PC-9 (cell line): ENCODE measurements at regions not wholly inside any gene's neighbourhood (a gene's known extent, or its start where the extent isn't known, plus 50 kb on each side); places are given as distances from the start of the nearest gene placed in this dataset.

ENCODE experiments used
- BruUV-seq: library from RNA; stranded (reverse); fragments of 400-500 nt; replicated peaks from 2 replicates; lab custom pipeline; 2021; lab: Mats Ljungman, UMichigan
- CTCF ChIA-PET: fragments of 300-600 bp; sonication (Branson Sonifier 250); formaldehyde crosslinking; loops from one replicate; lab custom pipeline; 2022; ENCODE audit warnings: antibody characterized with exemption; lab: Charles Lee
- POLR2A ChIA-PET: fragments of 300-600 bp; sonication (Branson Sonifier 250); formaldehyde crosslinking; loops from one replicate; lab custom pipeline; 2022; ENCODE audit warnings: antibody characterized with exemption; ENCODE audit not compliant: unreplicated experiment; lab: Charles Lee
- DNase-seq, 2 experiments: peaks; one replicate each; pipeline versions ENCODE4 v3.0.0 to v3.0.0-alpha.2; 2015 to 2022; ENCODE audit warnings: mixed read lengths in 1 of 2
- H2AFZ ChIP-seq: fragments of 200-600 bp; sonication (generic); 2 replicates; pipeline ENCODE4 v1.8.1; 2017; ENCODE audit warnings: antibody characterized with exemption
- H3F3A ChIP-seq: fragments of 200-600 bp; sonication (generic); 2 replicates; pipeline ENCODE4 v1.8.1; 2017; ENCODE audit warnings: antibody characterized with exemption, mild to moderate bottlenecking, low read depth; ENCODE audit not compliant: insufficient read depth
- H3K27ac ChIP-seq: fragments of 200-600 bp; sonication (generic); 2 replicates; pipeline ENCODE4 v1.6.1; 2016; ENCODE audit warnings: mixed run types
- H3K27me3 ChIP-seq: fragments of 200-600 bp; sonication (generic); 2 replicates; pipeline ENCODE4 v1.6.1; 2016; ENCODE audit warnings: low read depth, mixed run types; ENCODE audit not compliant: insufficient read depth
- H3K36me3 ChIP-seq: fragments of 200-600 bp; sonication (generic); 2 replicates; pipeline ENCODE4 v1.6.1; 2016; ENCODE audit warnings: low read depth, mixed run types
- H3K4me1 ChIP-seq: fragments of 200-600 bp; sonication (generic); replicated peaks from 2 replicates; pipeline ENCODE4 v1.6.1; 2016; ENCODE audit warnings: mixed run types; ENCODE audit not compliant: insufficient read depth
- H3K4me2 ChIP-seq: fragments of 200-600 bp; sonication (generic); 2 replicates; pipeline ENCODE4 v1.6.1; 2017; ENCODE audit warnings: mixed run types
- H3K4me3 ChIP-seq: fragments of 200-600 bp; sonication (generic); 2 replicates; pipeline ENCODE4 v1.6.1; 2016; ENCODE audit warnings: mixed run types
- H3K79me2 ChIP-seq: fragments of 200-600 bp; sonication (generic); 2 replicates; pipeline ENCODE4 v1.6.1; 2017; ENCODE audit warnings: low read depth, mixed run types
- H3K9me2 ChIP-seq: fragments of 200-600 bp; sonication (generic); 2 replicates; pipeline ENCODE4 v1.8.1; 2017; ENCODE audit warnings: mild to moderate bottlenecking; ENCODE audit not compliant: insufficient read depth
- H3K9me3 ChIP-seq: fragments of 200-600 bp; sonication (generic); 2 replicates; pipeline ENCODE4 v1.8.1; 2016; ENCODE audit warnings: low read depth; ENCODE audit not compliant: insufficient read depth
- H4K20me1 ChIP-seq: fragments of 200-600 bp; sonication (generic); 2 replicates; pipeline ENCODE4 v1.8.1; 2017; ENCODE audit not compliant: insufficient read depth
- EZH2 ChIP-seq: fragments of 200-600 bp; sonication (generic); IDR thresholded peaks from 2 replicates; pipeline ENCODE4 v1.8.0; 2017; ENCODE audit warnings: antibody characterized with exemption, low read depth
- intact Hi-C: fragments of 100-400 bp; cut with micrococcal nuclease; formaldehyde crosslinking; loops from one replicate; pipeline ENCODE4 v1.10.0; 2022; ENCODE audit not compliant: unreplicated experiment
- TF ChIP-seq, protein P1 (sequence below): fragments of 200-600 bp; sonication (generic); conservative IDR thresholded peaks from 2 replicates; pipeline ENCODE4 v1.6.1; 2017; ENCODE audit warnings: mixed run types, antibody characterized with exemption, mild to moderate bottlenecking, moderate library complexity

DNA sequence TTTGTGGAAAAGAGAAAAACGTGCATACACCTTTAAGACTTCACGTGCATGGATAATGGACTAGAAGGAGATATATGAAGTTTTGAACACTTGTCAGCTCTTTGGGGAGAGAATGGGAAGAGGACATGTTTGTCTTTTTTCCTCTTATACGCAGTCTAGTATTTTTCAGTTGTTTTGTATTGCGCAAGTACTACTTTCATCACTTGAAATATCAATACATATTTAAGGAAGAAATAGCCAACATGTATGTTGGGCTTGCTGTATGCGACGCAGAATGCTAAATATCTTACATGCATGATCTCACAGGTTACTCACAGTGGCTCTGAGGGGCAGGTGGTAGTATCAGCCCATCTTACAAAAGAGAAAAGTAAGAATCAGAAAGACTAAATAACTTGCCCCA, 176.5 kb upstream of the RUNX1 start:
- no peaks in the 10 kb centered on the region; the same call in 1 of the 2 replicates for H3K79me2 ChIP-seq
- H3K9me2 ChIP-seq, result no peaks in the 10 kb centered on the region
- H3F3A ChIP-seq, result peaks cover 30% of the 10 kb centered on the region
- H3K9me3 ChIP-seq, result no peaks in the 10 kb centered on the region
- peak overlapping the region; percentile 35; the same call in 1 of the 2 replicates for H3K4me3 ChIP-seq
- H2AFZ ChIP-seq, result no peak overlapping the region
- no peaks in the 10 kb centered on the region for H3K27me3 ChIP-seq
- ChIA-PET CTCF (interaction anchor here (0.9 kb wide), 1 partner anchor 87 kb away, joined by 3 read pairs; no protein-coding TSS in a partner anchor), POLR2A (interaction anchor here (0.5 kb wide), 1 partner anchor 87 kb away, joined by 3 read pairs; no protein-coding TSS in a partner anchor)
- H3K4me1 ChIP-seq, result peaks cover 73% of the 10 kb centered on the region
- TF ChIP-seq EZH2, result no peak
- TF ChIP-seq, protein P1, sequence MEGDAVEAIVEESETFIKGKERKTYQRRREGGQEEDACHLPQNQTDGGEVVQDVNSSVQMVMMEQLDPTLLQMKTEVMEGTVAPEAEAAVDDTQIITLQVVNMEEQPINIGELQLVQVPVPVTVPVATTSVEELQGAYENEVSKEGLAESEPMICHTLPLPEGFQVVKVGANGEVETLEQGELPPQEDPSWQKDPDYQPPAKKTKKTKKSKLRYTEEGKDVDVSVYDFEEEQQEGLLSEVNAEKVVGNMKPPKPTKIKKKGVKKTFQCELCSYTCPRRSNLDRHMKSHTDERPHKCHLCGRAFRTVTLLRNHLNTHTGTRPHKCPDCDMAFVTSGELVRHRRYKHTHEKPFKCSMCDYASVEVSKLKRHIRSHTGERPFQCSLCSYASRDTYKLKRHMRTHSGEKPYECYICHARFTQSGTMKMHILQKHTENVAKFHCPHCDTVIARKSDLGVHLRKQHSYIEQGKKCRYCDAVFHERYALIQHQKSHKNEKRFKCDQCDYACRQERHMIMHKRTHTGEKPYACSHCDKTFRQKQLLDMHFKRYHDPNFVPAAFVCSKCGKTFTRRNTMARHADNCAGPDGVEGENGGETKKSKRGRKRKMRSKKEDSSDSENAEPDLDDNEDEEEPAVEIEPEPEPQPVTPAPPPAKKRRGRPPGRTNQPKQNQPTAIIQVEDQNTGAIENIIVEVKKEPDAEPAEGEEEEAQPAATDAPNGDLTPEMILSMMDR, result no peak
- H4K20me1 ChIP-seq, result no peaks in the 10 kb centered on the region
- H3K4me2 ChIP-seq, result peak overlapping the region; percentile 76
- no peak for DNase-seq
- H3K36me3 ChIP-seq, result no peaks in the 10 kb centered on the region
- intact Hi-C loops, result loop anchor here (10.0 kb wide), 1 partner anchor 271 kb away; no protein-coding TSS in a partner anchor
- peak overlapping the region; percentile 99 for H3K27ac ChIP-seq
- BruUV-seq, result no TSS peak

DNA sequence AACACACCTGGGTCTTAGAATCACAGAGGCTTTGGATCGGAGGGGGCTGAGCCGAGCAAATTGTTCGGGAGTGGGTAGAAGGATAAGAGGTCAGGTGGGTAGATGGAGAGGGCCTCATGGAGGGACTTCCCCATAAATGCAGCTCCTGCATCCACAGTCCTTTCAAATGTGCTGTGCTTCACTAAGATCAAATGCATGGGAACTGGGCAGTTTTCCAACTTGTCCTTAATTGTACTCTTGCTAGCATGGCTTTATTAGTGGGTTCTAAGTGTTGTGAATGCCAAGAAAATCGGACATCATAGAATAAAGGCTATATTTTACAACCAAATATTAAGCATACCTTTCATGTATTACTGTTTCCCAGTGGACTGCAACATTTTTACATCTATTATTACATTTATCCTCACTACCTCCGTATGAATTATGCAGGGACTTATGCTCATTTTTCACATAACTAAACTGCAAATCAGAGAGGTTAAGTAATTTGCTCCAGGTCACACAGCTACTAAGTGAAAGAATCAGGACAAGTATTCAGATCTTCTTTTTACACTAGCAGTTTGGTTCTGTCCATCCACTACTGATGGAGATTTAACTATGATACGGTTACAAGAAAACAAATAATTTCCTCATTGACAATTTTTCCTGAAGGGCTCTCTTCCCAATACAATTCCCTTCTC, 174.5 kb upstream of the RUNX1 start:
- no peaks in the 10 kb centered on the region for H3K9me2 ChIP-seq
- no peaks in the 10 kb centered on the region for H3K36me3 ChIP-seq
- intact Hi-C loops, result loop anchor here (10.0 kb wide), 1 partner anchor 269 kb away; no protein-coding TSS in a partner anchor
- CTCF ChIA-PET, result no interaction called here
- no peak for DNase-seq
- H4K20me1 ChIP-seq, result no peaks in the 10 kb centered on the region
- peak overlapping the region; percentile 92 for H3K27ac ChIP-seq
- no TSS peak for BruUV-seq
- H3K4me3 ChIP-seq, result no peak overlapping the region
- H3K4me1 ChIP-seq, result peaks cover 70% of the 10 kb centered on the region
- no peaks in the 10 kb centered on the region for H3K9me3 ChIP-seq
- H3K4me2 ChIP-seq, result peak overlapping the region; percentile 13; the same call in 1 of the 2 replicates
- no peaks in the 10 kb centered on the region; the same call in 1 of the 2 replicates for H3K79me2 ChIP-seq
- H2AFZ ChIP-seq, result no peak overlapping the region
- H3F3A ChIP-seq, result peaks cover 32% of the 10 kb centered on the region
- H3K27me3 ChIP-seq, result no peaks in the 10 kb centered on the region
- POLR2A ChIA-PET, result interaction anchor here (0.7 kb wide), 2 partner anchors 50 to 240 kb away, joined by 3 to 19 read pairs; no protein-coding TSS in a partner anchor
- TF ChIP-seq, protein P1, result no peak
- no peak for TF ChIP-seq EZH2

DNA sequence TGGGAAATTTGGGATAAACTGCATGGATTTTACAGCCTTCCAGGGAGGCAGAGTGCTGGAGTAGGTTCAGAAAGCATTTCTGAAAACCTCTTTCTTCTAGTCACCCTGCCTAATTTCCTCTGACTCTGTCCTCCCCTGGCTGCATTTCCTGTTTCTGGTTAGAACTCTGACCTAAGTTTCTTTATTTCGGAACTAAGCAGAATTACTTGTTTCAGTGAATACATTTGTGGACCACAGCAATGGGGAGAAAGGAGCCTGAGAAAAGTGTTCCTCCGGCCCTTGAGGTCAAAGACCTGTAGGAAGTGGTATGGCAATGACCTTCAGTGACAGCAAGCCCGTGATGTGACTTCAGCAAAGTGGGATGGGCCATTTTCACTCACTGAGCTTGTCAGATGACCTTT, 173.4 kb upstream of the RUNX1 start:
- intact Hi-C loops, result loop anchor here (10.0 kb wide), 1 partner anchor 268 kb away; no protein-coding TSS in a partner anchor
- BruUV-seq, result no TSS peak
- no peaks in the 10 kb centered on the region for H3K36me3 ChIP-seq
- ChIA-PET CTCF (interaction anchor here (0.6 kb wide), 1 partner anchor 340 kb away, joined by 11 read pairs; no protein-coding TSS in a partner anchor), POLR2A (interaction anchor here (0.7 kb wide), 2 partner anchors 51 to 238 kb away, joined by 3 to 19 read pairs; no protein-coding TSS in a partner anchor)
- TF ChIP-seq EZH2, result no peak
- TF ChIP-seq, protein P1, result no peak
- no peak overlapping the region for H3K4me3 ChIP-seq
- DNase-seq, result peak in 1 of 2 experiments; percentile 76
- no peaks in the 10 kb centered on the region for H3K27me3 ChIP-seq
- no peaks in the 10 kb centered on the region for H4K20me1 ChIP-seq
- H3K9me3 ChIP-seq, result no peaks in the 10 kb centered on the region
- 0 out of 2 replicates have a peak overlapping the region, but pooled peaks have one; percentile 13 for H3K4me2 ChIP-seq
- H3K27ac ChIP-seq, result peak overlapping the region; percentile 92
- H3K4me1 ChIP-seq, result peaks cover 73% of the 10 kb centered on the region
- H3K9me2 ChIP-seq, result no peaks in the 10 kb centered on the region
- H3F3A ChIP-seq, result peaks cover 40% of the 10 kb centered on the region
- H3K79me2 ChIP-seq, result no peaks in the 10 kb centered on the region; the same call in 1 of the 2 replicates
- H2AFZ ChIP-seq, result no peak overlapping the region
